NCI-H460 (cell line): ENCODE measurements at regions not wholly inside any gene's neighbourhood (a gene's known extent, or its start where the extent isn't known, plus 50 kb on each side); places are given as distances from the start of the nearest gene placed in this dataset.
"Not testable (repeated sequence)": the region's sequence is repeated elsewhere in the genome, so short reads cannot be mapped to it uniquely, and the experiment has no call there.

Experiments used
- DNase-seq: peaks from one replicate; pipeline ENCODE4 v3.0.0-alpha.2; 2016; ENCODE audit warnings: low read depth; ENCODE audit errors: extremely low read depth

DNA sequence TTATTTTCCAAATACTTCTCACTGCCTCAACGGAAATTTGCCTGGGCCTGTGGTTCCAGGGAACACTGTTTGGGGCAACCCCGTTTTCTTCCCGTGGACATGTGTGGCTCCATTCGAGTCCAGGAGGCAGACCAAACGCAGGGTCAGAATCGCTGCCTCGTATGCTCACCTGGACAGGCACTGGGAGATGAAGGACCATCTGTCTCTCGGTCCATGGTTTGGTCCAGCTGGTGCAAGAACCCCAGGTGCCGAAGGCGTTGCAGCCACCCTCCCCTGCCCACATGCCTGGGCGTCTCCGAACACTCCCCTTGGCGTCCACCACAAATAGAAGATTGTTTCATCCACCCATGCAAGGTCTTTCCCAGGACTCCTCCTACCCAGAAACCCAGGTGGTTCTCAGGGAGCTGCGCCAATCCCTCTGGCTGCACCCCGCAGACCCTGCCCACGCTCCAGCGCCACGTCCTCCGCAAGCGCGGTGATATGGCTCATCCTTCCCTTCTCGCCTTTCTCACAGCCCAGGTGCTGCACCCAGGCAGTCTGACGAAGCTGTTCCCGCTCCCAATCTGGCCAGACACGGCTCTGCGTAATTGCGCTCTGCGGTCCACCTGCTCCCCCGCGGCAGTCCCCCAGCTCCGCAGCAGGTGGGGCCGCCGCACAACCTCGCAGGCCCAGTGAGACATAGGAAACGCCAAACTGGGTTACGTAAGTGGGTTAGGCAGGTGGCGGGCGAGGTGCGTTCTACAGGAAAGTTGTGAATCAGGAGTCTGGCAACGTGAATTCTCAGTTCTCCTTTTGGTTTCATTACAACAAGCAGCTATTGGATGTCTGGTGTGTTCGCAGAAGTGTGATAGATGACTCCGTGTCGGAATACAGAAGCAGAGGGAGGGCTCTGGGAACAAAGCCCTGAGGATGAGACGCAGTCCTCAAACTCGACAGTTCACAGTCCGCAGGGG lies 146.2 kb upstream of the ECI2 start:
- DNase-seq, result no peak

DNA sequence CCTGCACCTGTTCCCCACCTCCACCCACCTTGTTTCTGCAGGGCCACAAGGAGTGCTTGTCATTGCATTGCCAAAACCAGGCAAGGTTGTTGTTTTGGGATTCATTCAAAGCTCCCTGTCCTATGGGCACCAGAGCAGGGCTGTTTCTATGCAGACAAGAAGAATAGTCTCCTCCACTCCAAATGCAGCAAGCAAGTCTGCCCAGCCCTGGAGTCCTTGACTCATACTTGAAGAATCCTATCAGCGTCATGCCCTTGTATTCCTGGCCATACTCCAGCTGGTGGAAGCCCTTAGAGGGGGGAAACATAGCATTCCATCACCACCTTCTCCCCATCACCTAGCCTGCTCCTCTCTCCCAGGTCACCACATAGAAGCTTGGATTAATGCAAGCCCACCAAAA lies 145.3 kb upstream of the ECI2 start:
- no peak for DNase-seq

GRCh38 chr6:4280031-4280430 lies 144.7 kb upstream of the ECI2 start:
- no peak for DNase-seq

DNA sequence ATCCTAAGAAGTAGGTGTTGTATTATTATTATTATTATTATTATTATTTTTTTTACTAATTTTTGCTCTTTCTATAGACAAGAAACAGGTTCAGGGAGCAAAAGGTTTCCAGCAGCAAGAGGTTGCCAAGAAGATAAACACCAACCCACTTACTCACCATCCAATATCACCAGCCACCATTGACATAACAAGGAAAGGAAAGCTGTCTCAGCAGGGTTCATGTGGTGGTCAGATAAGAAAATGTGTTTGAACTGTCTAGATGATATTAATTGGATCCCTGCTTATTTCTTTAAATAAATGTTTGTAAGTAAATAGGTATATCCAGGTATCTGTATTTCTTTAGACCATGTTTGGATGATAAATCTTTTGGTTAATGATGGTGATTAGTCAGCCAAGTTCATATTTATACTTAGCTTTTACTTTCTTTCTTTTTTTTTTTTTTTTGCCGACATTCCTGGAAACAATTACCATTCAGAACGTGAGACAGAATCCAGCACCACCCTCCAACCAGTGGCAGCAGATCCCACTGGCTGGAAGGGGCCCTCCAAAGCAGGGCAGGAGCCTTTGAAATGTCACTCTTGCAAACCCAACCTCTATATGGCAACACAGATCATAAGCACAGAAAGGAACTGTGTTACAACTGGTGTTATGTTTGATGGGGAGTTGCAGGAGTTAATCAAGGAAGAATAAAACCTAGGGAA lies 139.2 kb upstream of the ECI2 start:
- no peak for DNase-seq

DNA sequence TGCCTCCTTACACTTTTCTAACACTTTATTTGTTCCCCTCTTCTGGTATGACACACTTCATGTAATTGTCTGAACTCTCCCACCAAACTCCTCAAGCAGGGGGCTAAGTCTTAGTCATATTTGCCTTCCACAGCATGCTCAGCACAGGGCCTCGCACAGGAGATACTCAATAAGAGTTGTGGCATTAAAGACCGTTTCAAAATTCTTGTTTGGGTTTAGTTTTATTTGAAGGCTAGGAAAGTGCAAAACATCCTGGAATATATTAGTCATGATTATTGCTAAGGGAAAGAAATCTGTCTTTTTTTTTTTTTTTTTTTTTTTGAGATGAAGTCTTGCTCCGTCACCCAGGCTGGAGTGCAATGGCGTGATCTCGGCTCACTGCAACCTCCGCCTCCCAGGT lies 137.6 kb upstream of the ECI2 start:
- DNase-seq, result no peak

GRCh38 chr6:4271761-4272470 lies 136.5 kb upstream of the ECI2 start:
- no peak for DNase-seq

DNA sequence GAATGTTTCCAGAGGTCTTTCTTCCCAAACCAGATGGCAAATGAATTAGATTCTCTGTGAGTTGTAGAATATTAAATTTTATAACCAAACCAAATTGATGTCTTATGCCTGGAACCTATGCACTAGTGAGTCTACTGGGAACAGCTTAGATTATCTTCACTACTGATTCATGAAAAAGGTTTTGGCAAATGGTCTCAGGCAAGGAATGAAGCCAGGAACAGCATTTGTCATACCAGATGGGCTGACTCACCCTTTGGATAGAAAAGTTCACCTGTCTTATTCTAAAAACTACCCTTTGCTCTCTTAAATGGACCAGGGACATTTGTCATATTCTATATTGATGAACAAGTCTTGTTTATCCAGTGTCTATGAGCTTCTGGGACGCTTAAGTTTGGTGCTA lies 135.4 kb upstream of the ECI2 start:
- DNase-seq, result no peak

GRCh38 chr6:4270001-4270400 lies 134.6 kb upstream of the ECI2 start:
- no peak for DNase-seq

DNA sequence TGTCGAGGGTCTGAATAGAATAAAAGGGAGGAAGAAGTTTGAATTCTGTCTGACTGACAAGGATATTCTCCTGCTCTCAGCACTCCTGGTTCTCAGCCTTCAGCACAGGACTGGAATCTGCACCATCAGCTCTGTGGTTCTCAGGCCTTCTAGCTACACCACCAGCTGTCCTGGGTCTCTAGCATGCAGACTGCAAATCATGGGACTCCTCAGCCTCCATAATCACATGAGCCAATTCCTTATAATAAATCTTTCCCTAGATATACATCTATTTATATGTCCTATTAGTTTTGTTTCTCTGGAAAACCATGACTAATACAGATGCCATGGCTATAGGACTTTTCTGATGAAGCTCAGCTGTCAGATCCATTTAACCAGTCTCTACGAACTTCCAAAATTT lies 132.8 kb upstream of the ECI2 start:
- DNase-seq, result no peak

DNA sequence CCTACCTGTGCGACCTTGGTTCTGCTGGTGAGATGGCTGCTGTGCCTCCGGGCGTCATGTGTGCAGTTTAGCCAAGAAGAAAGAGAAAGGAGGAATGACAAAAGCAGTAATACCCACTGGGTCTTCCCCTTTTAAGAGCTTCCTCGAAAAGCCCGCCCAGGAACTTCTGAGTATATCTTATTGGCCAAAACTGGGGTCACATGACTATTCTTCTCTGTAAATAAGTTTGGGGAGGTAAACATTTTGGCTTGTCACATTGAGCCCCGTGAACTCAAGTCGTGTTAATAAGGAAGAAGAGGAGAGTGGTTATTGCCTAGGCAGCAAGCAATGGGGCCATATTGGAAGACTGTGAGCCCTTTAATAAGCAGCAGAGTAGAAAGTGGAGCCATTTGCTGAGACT lies 130.4 kb upstream of the ECI2 start:
- DNase-seq, result no peak

GRCh38 chr6:4264601-4265000 lies 129.2 kb upstream of the ECI2 start:
- no peak for DNase-seq

DNA sequence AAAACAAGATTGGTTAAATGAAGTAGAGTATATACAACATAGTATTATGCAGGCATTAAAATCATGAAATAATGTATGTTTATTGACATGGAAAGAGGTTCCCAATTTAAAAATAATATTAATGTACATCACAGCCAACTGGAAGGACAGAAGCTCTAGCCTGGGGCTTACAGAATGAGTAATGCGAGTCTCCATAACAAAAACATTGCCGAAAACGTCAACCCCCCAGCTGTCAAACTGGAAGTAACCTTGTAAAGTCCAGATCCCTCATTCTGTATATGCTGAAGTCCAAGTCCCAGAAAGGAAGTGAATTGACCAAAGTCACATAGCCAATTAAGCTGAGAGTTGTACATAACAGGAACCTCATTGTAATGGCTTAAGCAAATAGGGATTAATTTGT lies 128.7 kb upstream of the ECI2 start:
- no peak for DNase-seq

DNA sequence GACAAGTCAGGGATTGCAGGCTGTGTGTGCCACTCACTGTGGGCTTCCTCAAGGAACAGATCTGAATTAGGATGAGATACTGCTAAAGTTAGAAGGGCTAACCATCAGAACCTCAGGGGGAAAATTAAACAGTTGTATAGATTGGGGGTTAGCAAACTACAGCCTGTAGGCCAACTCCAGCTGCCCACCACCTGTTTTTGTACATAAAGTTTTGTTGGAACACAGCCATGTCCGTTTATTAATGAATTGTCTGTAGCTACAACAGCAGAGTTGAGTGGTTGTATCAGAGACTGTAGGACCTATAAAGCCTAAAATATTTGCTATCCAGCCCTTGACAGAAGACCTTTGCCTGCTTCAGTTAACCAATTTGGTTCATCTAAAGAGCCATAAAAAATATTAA lies 127.2 kb upstream of the ECI2 start:
- no peak for DNase-seq

- DNase-seq, result no peak
Observed at GRCh38 chr6:4259391-4259790, 124.0 kb upstream of the ECI2 start.

DNA sequence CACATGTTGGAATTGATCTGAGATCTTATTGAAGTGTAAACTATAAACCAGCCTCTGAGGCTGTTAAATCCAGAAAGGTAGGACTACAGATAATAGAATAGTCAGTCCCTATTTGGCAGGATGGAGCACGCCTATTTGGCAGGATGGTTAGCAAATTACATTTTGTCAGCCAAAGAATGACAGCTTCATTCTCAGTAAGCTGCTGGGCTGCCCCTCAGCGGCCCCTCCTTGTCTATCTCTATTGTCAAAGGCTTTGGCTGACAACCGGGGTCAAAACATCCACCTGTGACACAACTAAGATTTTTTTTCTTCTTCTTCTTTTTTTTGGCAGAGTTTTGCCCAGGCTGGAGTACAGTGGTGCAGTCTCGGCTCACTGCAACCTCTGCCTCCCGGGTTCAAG lies 123.4 kb upstream of the ECI2 start:
- no peak for DNase-seq

GRCh38 chr6:4256969-4257368 lies 121.6 kb upstream of the ECI2 start:
- DNase-seq, result no peak

DNA sequence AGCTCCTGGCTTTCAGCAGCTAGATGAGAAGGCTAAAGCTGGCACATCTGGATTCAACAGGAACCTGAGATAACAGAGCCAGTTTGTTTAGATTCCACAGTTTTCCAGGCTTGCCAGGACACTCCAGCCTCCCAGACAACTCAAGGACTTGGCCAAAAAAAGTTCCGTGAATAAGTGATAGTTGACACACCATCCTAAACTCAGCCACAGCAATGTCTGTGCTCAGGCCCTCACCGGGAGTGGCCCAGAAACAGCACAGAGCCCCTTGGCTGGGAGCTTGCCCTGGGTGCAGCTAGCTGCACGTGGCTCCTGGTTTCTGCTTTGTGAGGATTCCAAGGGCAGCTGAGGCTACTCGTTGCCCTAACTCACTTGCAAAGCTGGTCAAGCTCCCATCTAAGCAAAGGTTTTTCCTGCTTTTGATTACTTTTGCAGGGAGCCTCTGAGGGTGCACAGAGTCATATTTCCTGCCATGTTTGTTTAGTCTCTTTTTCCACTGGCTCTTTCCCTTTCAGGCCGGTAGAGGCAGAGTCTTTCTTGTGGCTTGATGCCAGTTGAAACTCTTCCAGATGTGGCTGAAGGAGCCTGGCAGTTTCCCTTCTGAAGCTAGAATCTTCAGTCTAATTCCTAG lies 118.3 kb upstream of the ECI2 start:
- DNase-seq, result peak; percentile 26

DNA sequence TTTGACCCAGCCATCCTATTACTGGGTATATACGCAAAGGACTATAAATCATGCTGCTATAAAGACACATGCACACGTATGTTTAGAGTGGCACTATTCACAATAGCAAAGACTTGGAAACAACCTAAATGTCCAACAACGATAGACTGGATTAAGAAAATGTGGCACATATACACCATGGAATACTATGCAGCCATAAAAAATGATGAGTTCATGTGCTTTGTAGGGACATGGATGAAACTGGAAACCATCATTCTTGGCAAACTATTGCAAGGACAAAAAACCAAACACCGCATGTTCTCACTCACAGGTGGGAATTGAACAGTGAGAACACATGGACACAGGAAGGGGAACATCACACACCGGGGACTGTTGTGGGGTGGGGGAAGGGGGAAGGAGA lies 117.1 kb upstream of the ECI2 start:
- DNase-seq, result not testable (repeated sequence)

- no peak for DNase-seq
Observed at GRCh38 chr6:4250645-4251044, 115.3 kb upstream of the ECI2 start.

GRCh38 chr6:4243832-4244231 lies 108.5 kb upstream of the ECI2 start:
- DNase-seq, result not testable (repeated sequence)

GRCh38 chr6:4243237-4243636 lies 107.9 kb upstream of the ECI2 start:
- DNase-seq, result no peak
